Osteocyte (in vitro differentiated cells): ENCODE measurements at regions not wholly inside any gene's neighbourhood (a gene's known extent, or its start where the extent isn't known, plus 50 kb on each side); places are given as distances from the start of the nearest gene placed in this dataset.

Source experiments
- DNase-seq: peaks from one replicate; pipeline ENCODE4 v3.0.0; 2021; ENCODE audit warnings: mixed read lengths; ENCODE audit not compliant: unreplicated experiment; ENCODE audit errors: extremely low spot score
- H3K27ac Mint-ChIP-seq: one replicate; pipeline ENCODE4 v1.8.0; 2021; ENCODE audit warnings: mild to moderate bottlenecking, mixed read lengths; ENCODE audit not compliant: unreplicated experiment
- H3K27me3 Mint-ChIP-seq: one replicate; pipeline ENCODE4 v1.8.0; 2021; ENCODE audit warnings: mixed read lengths; ENCODE audit not compliant: unreplicated experiment
- H3K36me3 Mint-ChIP-seq: one replicate; pipeline ENCODE4 v1.8.0; 2021; ENCODE audit warnings: mixed read lengths; ENCODE audit not compliant: unreplicated experiment
- H3K4me1 Mint-ChIP-seq: one replicate; pipeline ENCODE4 v1.8.0; 2021; ENCODE audit warnings: mixed read lengths; ENCODE audit not compliant: unreplicated experiment
- H3K4me3 Mint-ChIP-seq: one replicate; pipeline ENCODE4 v1.8.0; 2021; ENCODE audit warnings: mild to moderate bottlenecking, moderate library complexity, mixed read lengths; ENCODE audit not compliant: unreplicated experiment
- H3K9me3 Mint-ChIP-seq: one replicate; pipeline ENCODE4 v1.8.0; 2021; ENCODE audit warnings: mixed read lengths; ENCODE audit not compliant: unreplicated experiment
- TF ChIP-seq, protein P1 (sequence below): fragments of 200-600 bp; sonication (generic); IDR thresholded peaks from 2 replicates; pipeline ENCODE4 v1.5.0; 2021; ENCODE audit warnings: antibody characterized with exemption, mild to moderate bottlenecking, moderate library complexity

DNA sequence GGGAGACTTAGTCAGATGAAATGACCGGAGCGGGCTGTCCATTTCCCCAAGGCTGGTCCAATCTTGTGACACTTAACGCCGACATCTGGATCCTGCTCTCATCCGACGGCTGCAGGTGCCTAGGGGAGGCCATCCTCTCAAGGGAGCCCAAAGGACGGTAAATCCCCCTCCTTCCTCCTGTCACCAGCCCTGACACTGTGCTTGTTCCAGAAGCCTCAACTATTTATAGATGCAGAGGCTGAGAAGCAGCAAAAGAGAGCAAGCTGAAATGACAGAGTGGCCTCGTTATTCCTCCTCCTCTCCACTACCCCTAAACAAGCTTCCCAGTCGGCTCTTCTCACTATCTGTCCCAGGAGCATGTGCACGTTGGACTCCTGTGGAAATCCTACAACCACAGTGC lies 533.7 kb downstream of the LIG4 start:
- TF ChIP-seq, protein P1, sequence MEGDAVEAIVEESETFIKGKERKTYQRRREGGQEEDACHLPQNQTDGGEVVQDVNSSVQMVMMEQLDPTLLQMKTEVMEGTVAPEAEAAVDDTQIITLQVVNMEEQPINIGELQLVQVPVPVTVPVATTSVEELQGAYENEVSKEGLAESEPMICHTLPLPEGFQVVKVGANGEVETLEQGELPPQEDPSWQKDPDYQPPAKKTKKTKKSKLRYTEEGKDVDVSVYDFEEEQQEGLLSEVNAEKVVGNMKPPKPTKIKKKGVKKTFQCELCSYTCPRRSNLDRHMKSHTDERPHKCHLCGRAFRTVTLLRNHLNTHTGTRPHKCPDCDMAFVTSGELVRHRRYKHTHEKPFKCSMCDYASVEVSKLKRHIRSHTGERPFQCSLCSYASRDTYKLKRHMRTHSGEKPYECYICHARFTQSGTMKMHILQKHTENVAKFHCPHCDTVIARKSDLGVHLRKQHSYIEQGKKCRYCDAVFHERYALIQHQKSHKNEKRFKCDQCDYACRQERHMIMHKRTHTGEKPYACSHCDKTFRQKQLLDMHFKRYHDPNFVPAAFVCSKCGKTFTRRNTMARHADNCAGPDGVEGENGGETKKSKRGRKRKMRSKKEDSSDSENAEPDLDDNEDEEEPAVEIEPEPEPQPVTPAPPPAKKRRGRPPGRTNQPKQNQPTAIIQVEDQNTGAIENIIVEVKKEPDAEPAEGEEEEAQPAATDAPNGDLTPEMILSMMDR: no peak
- no peak overlapping the region for H3K4me3 Mint-ChIP-seq
- H3K27ac Mint-ChIP-seq: no peak overlapping the region
- H3K27me3 Mint-ChIP-seq: no peaks in the 10 kb centered on the region
- H3K9me3 Mint-ChIP-seq: no peaks in the 10 kb centered on the region
- H3K36me3 Mint-ChIP-seq: no peaks in the 10 kb centered on the region
- DNase-seq: no peak
- H3K4me1 Mint-ChIP-seq: no peaks in the 10 kb centered on the region

DNA sequence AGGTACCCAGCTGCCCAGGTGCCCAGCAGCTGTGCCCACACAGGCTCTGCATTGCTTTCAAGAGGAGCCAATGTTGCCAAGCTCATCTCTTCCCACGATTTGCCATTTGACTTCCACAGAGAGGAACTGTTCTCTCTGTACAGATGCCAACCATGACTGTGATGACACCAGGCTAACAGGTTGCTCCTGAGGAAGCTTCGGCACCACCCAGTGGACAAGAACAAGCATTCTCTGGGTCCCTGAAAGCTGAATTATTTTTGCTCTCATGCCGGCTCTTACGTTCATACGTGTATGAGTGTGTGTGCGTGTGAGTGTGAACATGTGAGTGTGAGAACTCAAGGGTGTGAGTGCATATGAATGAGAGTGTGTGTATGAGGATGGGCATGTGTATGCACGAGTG lies 535.2 kb downstream of the LIG4 start:
- H3K27me3 Mint-ChIP-seq: no peaks in the 10 kb centered on the region
- no peaks in the 10 kb centered on the region for H3K36me3 Mint-ChIP-seq
- TF ChIP-seq, protein P1: no peak
- DNase-seq: no peak
- no peaks in the 10 kb centered on the region for H3K4me1 Mint-ChIP-seq
- H3K9me3 Mint-ChIP-seq: no peaks in the 10 kb centered on the region
- no peak overlapping the region for H3K27ac Mint-ChIP-seq
- H3K4me3 Mint-ChIP-seq: no peak overlapping the region

DNA sequence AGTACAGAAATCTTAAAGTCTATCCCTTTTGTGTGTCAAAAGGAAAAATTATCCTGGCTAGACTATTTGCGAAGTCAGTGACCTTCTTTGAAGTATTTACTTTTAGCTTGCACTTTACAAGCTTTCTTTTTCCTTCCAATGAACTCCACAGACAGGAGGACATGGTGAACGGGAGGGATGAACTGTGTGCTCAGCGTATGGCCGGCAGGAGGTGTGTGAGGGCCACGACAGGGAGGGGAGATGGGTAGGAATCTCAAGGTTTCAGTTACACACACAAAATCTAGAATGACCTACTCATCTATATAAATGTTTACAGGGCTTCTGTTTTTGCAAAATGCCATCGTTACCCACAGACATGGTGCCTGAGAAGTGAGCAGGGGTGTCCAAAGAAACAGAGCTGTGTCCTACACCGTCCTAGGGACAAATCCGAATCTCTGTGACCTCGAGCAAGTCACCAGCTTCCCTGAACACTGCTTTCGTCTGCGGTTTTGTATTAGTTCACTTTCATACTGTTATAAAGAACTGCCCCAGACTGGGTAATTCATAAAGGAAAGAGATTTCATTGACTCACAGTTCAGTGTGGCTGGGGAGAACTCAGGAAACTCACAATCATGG lies 537.2 kb downstream of the LIG4 start:
- Mint-ChIP-seq H3K4me3 (no peak overlapping the region), H3K27me3 (no peaks in the 10 kb centered on the region), H3K36me3 (no peaks in the 10 kb centered on the region), H3K27ac (no peak overlapping the region), H3K9me3 (no peaks in the 10 kb centered on the region), H3K4me1 (no peaks in the 10 kb centered on the region)
- TF ChIP-seq, protein P1: no peak
- no peak for DNase-seq

DNA sequence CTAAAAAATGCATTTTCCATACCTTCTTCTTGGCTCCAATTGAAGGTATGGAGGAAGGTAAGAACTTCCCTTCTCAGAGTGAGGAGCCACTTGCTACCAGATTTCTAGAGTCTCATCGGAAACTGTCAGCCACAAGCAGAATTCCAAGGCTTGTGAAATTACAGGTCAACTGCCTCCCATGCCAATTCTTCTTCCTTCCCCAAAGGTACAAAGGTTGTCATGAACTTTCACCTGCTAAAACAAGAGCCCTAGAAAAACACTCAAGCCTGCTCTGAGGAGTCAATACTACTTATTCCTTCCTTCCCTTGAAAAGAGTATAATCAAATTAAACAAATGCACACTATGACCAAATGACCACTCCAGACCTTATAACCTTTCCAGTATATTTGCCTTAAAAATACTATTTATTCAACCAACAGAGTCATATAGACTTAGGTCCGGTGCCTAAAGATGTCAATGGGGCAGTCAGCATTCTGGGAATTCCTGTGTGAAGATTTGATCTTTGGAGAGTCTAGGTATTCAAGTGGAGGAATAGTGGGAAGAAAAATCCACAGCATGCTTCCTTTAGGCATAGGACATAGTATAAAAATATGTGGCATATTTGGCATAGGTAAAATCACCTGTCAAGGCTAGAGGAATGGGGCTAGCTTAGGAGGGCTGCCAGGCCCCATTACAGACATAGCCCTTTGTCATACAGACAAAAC lies 539.3 kb downstream of the LIG4 start:
- TF ChIP-seq, protein P1: no peak
- Mint-ChIP-seq H3K4me3 (no peak overlapping the region), H3K36me3 (no peaks in the 10 kb centered on the region), H3K27me3 (no peaks in the 10 kb centered on the region), H3K9me3 (no peaks in the 10 kb centered on the region), H3K4me1 (no peaks in the 10 kb centered on the region), H3K27ac (no peak overlapping the region)
- no peak for DNase-seq

DNA sequence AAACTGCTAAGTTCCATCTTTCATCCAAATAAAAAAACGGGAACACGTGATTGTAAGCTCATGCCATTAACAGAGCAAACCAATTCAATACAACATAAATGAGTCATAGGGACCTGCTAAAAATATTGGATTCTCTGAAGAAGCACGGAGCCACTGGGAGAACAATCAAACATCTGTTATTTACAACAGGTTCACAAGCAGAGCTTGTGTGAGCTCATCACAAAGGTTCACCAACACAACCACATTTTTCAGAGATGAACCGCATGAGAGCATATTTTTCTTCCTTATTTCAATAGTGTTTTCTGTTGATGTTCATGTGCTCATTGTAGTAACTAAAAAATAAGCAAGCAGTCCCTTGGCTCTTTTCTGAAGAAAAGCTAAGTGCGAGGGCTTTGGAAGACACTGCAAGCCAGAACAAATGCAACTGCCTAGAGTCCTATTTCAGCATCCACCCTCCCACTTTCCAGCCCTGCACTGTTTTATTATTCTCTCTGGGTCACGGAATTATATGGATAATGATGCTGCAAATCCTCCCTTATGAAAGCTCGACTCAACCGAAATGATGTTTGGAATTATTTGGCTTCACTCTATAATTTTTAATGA lies 545.8 kb downstream of the LIG4 start:
- peaks cover 7% of the 10 kb centered on the region for H3K9me3 Mint-ChIP-seq
- no peak overlapping the region for H3K27ac Mint-ChIP-seq
- no peaks in the 10 kb centered on the region for H3K36me3 Mint-ChIP-seq
- no peak for DNase-seq
- no peak overlapping the region for H3K4me3 Mint-ChIP-seq
- no peaks in the 10 kb centered on the region for H3K27me3 Mint-ChIP-seq
- H3K4me1 Mint-ChIP-seq: no peaks in the 10 kb centered on the region
- TF ChIP-seq, protein P1: no peak
